Brain microvascular endothelial cell (primary cell): ENCODE measurements at regions not wholly inside any gene's neighbourhood (a gene's known extent, or its start where the extent isn't known, plus 50 kb on each side); places are given as distances from the start of the nearest gene placed in this dataset.
"Not testable (repeated sequence)": the region's sequence is repeated elsewhere in the genome, so short reads cannot be mapped to it uniquely, and the experiment has no call there.

Source experiments
- DNase-seq: peaks from one replicate; pipeline ENCODE4 v3.0.0-alpha.2; 2020
- H3K27ac ChIP-seq: fragments of 250-450 bp; sonication (Bioruptor Pico); 2 replicates; pipeline ENCODE4 v1.5.1; 2020; ENCODE audit warnings: mild to moderate bottlenecking, moderate library complexity
- H3K27me3 ChIP-seq: fragments of 250-450 bp; sonication (Bioruptor Pico); replicated peaks from 2 replicates; pipeline ENCODE4 v1.5.1; 2020; ENCODE audit warnings: mild to moderate bottlenecking
- H3K36me3 ChIP-seq: fragments of 250-450 bp; sonication (Bioruptor Pico); replicated peaks from 2 replicates; pipeline ENCODE4 v1.5.1; 2020; ENCODE audit warnings: mild to moderate bottlenecking
- H3K4me3 ChIP-seq: 2 replicates; pipeline ENCODE4 v1.5.1; 2011; ENCODE audit warnings: low read depth, mild to moderate bottlenecking, control low read depth, low read length, moderate library complexity
- in situ Hi-C: cut with HindIII; loops from 2 replicates; pipeline ENCODE4 v1.10.0; 2017; ENCODE audit warnings: low sequenced_read_pairs, low pct_ligation_motif_present
- TF ChIP-seq, protein P1 (sequence below): IDR thresholded peaks from 2 replicates; pipeline ENCODE4 v1.5.1; 2011; ENCODE audit warnings: low read depth, mild to moderate bottlenecking, moderate library complexity, low read length, control low read depth, inconsistent platforms; ENCODE audit errors: missing control alignments

DNA sequence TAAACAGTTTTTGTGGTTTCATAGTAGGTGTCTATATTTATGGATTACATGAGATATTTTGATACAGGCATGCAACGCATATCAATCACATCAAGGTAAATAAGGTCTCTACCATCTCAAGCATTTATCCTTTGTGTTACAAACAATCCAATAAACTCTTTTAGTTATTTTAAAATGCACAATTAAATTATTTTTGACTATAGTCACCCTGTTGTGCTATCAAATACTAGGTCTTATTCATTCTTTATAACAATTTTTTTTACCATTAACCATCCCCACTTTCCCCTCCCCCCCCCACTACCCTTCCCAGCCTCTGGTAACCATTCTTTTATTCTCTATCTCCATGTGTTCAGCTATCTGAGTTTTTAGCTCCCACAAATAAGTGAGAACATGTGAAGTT, 175.7 kb upstream of the FBXO33 start:
- H3K36me3 ChIP-seq = no peaks in the 10 kb centered on the region
- no peaks in the 10 kb centered on the region for H3K27me3 ChIP-seq
- TF ChIP-seq, protein P1, sequence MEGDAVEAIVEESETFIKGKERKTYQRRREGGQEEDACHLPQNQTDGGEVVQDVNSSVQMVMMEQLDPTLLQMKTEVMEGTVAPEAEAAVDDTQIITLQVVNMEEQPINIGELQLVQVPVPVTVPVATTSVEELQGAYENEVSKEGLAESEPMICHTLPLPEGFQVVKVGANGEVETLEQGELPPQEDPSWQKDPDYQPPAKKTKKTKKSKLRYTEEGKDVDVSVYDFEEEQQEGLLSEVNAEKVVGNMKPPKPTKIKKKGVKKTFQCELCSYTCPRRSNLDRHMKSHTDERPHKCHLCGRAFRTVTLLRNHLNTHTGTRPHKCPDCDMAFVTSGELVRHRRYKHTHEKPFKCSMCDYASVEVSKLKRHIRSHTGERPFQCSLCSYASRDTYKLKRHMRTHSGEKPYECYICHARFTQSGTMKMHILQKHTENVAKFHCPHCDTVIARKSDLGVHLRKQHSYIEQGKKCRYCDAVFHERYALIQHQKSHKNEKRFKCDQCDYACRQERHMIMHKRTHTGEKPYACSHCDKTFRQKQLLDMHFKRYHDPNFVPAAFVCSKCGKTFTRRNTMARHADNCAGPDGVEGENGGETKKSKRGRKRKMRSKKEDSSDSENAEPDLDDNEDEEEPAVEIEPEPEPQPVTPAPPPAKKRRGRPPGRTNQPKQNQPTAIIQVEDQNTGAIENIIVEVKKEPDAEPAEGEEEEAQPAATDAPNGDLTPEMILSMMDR = no peak
- in situ Hi-C loops = no loop called here
- no peak overlapping the region for H3K4me3 ChIP-seq
- no peak overlapping the region for H3K27ac ChIP-seq
- DNase-seq = no peak

DNA sequence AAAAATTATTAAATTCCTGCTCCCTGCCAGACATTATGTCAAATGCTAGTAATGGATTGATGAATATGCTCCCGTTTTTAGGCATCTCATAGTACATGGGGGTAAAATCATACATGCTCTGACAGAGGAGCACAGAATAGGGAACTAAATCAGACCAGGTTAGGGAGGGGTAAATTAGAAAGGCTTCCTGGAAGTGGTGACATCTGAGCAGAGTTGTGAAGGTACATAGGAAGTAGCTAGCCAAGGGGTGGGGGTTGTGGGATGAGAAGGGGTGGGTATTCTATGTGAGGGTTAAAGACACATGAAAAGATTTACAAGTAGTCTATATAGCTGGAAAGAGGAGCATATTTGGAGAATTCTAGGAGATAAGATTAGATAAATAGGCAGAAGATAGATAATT, 171.7 kb upstream of the FBXO33 start:
- TF ChIP-seq, protein P1 = no peak
- Histone ChIP-seq H3K36me3 (no peaks in the 10 kb centered on the region), H3K27me3 (no peaks in the 10 kb centered on the region), H3K27ac (no peak overlapping the region), H3K4me3 (no peak overlapping the region)
- no peak for DNase-seq
- in situ Hi-C loops = no loop called here

DNA sequence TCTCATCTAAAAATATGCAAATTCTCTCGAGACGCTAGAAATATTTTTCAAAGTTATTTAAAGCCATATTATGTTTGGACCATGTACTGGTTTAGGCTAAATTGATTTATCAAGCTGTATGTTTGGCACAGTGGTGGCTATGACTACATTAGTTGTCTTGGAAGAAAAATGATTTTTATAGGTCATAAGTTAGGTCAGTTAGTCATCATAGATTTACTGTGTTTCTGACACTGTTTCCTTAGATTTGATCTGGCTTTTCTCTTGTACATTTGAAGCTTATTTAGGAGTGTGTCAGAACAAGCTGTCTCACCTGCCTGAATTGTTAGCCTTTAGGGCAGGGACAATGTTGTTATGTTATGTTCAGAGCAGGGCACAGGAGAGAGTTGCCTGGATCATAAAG, 161.1 kb upstream of the FBXO33 start:
- no peak overlapping the region for H3K27ac ChIP-seq
- no peaks in the 10 kb centered on the region for H3K36me3 ChIP-seq
- in situ Hi-C loops = no loop called here
- TF ChIP-seq, protein P1 = no peak
- H3K27me3 ChIP-seq = no peaks in the 10 kb centered on the region
- no peak overlapping the region for H3K4me3 ChIP-seq
- DNase-seq = no peak

DNA sequence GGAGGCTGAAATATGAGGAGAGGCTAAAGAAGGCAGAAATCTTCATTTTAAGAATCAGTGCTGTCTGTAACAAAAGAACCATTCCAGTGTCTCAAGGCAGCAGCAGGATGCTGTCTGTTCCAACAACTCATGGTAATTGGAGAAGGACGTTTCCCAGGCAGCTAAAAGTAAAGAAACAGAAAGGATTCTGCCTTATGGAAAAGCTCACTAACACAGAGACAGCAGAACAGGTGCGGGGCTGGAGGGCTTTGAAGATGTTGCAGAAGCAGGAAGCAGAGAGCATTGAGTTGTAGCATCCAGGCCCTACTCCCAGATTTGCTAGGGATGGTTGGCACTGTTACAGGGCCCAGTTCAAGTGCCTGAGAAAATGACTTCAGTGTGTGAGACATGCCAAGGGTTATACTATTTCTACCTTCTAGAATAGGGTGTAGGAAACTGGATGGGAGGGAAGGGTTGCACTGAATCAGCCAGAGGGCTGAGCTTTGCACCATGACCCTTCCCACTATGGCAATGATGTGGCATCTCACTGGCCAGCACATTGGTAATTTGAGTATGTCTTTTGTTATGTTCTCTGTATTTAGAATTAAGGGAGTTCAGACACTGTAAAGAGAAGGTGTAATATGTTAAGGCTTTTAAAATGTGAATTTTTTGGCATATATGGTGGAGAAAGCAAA, 160.0 kb upstream of the FBXO33 start:
- Histone ChIP-seq H3K27ac (no peak overlapping the region), H3K4me3 (no peak overlapping the region), H3K27me3 (no peaks in the 10 kb centered on the region), H3K36me3 (no peaks in the 10 kb centered on the region)
- in situ Hi-C loops = no loop called here
- TF ChIP-seq, protein P1 = no peak
- DNase-seq = no peak

DNA sequence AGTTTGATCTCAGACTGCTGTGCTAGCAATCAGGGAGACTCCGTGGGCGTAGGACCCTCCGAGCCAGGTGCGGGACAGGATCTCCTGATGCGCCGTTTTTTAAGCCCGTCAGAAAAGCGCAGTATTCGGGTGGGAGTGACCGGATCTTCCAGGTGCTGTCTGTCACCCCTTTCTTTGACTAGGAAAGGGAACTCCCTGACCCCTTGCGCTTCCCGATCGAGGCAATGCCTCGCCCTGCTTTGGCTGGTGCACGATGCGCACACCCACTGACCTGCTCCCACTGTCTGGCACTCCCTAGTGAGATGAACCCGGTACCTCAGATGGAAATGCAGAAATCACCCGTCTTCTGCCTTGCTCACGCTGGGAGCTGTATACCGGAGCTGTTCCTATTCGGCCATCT, 157.6 kb upstream of the FBXO33 start:
- H3K36me3 ChIP-seq, DNase-seq, H3K27me3 ChIP-seq, H3K27ac ChIP-seq, in situ Hi-C loops, H3K4me3 ChIP-seq: not testable (repeated sequence)

DNA sequence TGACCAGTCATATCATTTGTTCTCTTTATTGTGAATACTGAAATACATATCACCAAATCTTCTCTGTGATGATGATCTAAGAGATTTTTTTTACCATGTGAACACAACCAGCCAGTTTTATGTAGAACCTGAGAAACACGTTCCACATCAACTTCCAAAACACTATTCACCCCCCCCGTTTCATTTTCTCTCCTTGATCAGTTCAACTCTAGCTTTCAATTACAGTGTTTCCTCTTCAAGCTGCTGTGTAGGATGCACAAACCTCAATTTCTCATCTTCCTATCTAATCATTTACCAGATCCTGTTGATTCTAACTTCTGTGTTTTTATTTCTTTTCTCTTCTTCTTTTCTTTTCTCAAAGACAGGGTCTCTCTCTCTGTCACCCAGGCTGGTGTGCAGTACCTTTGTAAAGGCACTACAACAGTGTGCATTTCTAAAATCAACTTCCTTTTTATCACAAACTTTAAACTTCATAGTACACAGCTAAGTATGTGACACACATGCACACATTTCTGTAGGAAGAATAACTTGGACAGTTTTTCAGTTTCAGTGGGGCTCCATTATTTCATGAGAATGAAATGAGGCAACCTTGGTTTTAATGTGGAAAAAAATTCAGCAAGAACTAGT, 149.9 kb upstream of the FBXO33 start:
- TF ChIP-seq, protein P1 = no peak
- no peak for DNase-seq
- Histone ChIP-seq H3K4me3 (no peak overlapping the region), H3K27me3 (no peaks in the 10 kb centered on the region), H3K36me3 (no peaks in the 10 kb centered on the region), H3K27ac (no peak overlapping the region)
- in situ Hi-C loops = no loop called here
